ENCODE measurements at regions not wholly inside any gene's neighbourhood (a gene's known extent, or its start where the extent isn't known, plus 50 kb on each side); places are given as distances from the start of the nearest gene placed in this dataset.

- no peak for TF ChIP-seq CTCF (IDR thresholded peaks at IDR 0.05)
- TF ChIP-seq POLR2A (IDR thresholded peaks at IDR 0.05): no peak
Observed at GRCh38 chr1:198101716-198102453, 54.9 kb upstream of the NEK7 start.
